ENCODE measurements at regions not wholly inside any gene's neighbourhood (a gene's known extent, or its start where the extent isn't known, plus 50 kb on each side); places are given as distances from the start of the nearest gene placed in this dataset.
"Not testable (repeated sequence)": the region's sequence is repeated elsewhere in the genome, so short reads cannot be mapped to it uniquely, and the experiment has no call there.

DNA sequence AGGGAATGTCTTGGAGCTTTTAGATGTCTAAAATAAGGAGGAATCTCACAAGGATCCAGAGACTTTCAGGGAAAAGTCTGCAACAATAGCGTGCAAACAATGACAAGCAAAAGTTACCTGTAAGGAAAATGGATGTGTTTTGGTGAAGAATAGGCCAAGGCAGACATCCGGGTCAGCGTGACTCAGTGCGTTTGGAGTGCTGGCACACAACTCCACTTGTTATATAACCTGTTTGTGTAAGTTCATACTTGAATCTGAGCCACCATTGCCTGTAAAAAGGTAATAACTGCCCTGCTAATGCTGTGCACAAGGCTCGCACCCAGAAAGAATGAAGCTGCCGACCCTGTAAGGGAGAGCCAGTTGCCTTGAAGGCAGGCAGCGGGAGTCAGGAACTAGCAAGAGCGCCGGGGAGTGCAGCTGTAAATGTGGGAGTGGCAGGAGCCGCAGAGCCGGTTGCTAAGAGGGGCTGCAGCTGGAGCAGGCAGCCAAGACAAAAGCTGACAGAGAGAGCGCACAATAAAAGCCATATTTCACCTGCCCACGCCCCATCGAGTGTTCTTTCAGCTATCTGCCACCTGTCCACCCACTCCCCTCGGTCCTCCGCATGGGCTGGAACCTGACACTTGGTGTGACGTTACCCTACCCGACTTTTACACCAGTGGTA is 638.5 kb upstream of the MIS18BP1 start:
- no peak for DNase-seq (ENCODE audit: low spot score)
- TF ChIP-seq, protein P1, sequence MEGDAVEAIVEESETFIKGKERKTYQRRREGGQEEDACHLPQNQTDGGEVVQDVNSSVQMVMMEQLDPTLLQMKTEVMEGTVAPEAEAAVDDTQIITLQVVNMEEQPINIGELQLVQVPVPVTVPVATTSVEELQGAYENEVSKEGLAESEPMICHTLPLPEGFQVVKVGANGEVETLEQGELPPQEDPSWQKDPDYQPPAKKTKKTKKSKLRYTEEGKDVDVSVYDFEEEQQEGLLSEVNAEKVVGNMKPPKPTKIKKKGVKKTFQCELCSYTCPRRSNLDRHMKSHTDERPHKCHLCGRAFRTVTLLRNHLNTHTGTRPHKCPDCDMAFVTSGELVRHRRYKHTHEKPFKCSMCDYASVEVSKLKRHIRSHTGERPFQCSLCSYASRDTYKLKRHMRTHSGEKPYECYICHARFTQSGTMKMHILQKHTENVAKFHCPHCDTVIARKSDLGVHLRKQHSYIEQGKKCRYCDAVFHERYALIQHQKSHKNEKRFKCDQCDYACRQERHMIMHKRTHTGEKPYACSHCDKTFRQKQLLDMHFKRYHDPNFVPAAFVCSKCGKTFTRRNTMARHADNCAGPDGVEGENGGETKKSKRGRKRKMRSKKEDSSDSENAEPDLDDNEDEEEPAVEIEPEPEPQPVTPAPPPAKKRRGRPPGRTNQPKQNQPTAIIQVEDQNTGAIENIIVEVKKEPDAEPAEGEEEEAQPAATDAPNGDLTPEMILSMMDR (IDR thresholded peaks at IDR 0.05; ENCODE audit: extremely low read depth, insufficient read depth, missing control alignments): no peak

DNA sequence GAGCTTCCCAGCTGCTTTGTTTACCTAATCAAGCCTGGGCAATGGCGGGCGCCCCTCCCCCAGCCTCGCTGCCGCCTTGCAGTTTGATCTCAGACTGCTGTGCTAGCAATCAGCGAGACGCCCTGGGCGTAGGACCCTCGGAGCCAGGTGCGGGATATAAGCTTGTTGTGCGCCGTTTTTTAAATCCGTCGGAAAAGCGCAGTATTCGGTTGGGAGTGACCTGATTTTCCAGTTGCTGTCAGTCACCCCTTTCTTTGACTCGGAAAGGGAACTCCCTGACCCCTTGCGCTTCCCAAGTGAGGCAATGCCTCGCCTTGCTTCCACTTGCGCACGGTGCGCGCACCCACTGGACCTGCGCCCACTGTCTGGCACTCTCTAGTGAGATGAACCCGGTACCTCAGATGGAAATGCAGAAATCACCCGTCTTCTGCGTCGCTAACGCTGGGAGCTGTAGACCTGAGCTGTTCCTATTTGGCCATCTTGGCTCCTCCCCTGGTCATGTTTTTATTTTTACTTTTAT is 635.8 kb upstream of the MIS18BP1 start:
- DNase-seq (ENCODE audit: low spot score); in situ Hi-C loops (cut with MboI; ENCODE audit: low pct_unique_long_range_greater_than_20kb, low sequenced_read_pairs, unreplicated experiment): not testable (repeated sequence)

More for the DNA sequence above, 638.5 kb upstream of the MIS18BP1 start:
- in situ Hi-C loops (cut with MboI; ENCODE audit: low pct_unique_long_range_greater_than_20kb, low sequenced_read_pairs, unreplicated experiment): no loop called here

DNA sequence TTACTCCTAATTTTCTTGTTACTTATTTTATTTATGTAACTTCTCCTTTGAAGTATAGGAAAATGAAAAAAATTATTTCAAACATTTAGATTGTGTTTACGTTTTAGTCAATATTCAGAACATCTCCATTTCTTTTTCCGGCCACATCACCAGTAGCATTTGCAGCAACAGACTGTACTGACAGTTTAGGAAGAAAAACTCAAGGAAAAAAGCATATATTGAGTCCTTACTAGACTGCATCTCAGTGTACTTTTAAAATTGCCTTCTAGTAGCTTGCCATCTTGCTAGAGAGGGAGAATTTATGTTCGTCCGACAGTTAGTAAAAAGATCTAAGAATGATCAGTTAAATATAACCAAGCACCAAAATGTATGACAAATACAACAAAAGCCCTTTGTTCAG is 625.0 kb upstream of the MIS18BP1 start:
- DNase-seq (ENCODE audit: low spot score): no peak
- in situ Hi-C loops (cut with MboI; ENCODE audit: low pct_unique_long_range_greater_than_20kb, low sequenced_read_pairs, unreplicated experiment): no loop called here
- TF ChIP-seq, protein P1 (IDR thresholded peaks at IDR 0.05; ENCODE audit: extremely low read depth, insufficient read depth, missing control alignments): no peak

DNA sequence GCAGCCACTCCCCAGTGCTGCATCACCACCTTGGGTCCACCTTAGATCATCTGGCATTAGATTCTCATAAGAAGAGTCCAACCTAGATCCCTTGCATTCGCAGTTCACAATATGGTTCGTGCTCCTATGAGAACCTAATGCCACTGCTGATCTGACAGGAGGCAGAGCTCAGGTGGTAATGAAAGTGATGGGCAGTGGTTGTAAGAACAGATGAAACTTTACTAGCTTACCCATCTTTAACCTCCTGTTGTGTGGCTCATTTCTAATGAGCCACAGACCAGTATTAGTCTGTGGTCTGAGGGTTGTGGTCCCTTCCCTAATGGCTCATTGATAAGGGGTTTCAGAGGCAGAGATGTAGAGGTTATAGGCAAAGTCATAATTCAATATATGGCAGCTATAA is 615.9 kb upstream of the MIS18BP1 start:
- DNase-seq (ENCODE audit: low spot score): no peak
- TF ChIP-seq, protein P1 (IDR thresholded peaks at IDR 0.05; ENCODE audit: extremely low read depth, insufficient read depth, missing control alignments): no peak
- in situ Hi-C loops (cut with MboI; ENCODE audit: low pct_unique_long_range_greater_than_20kb, low sequenced_read_pairs, unreplicated experiment): no loop called here

DNA sequence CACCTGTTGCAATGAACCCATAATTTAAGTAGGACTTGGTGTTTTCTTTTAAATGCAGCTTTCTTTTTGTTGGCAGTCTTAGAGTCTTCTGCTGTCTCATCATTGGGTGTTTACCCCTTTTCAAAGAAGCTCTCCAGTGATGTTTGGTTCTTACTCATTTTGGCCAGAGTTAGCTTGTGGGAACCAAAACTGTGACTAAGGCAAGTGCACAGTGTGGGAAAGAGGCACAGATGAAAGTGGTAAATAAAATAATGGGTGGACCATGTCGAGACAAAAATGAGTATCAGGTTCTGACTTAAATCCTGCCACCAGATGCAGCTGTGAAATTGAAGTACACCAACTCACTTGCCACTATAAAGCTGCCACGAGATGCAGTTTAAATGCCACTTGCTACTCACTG is 615.4 kb upstream of the MIS18BP1 start:
- DNase-seq (ENCODE audit: low spot score): peak; percentile 30
- TF ChIP-seq, protein P1 (IDR thresholded peaks at IDR 0.05; ENCODE audit: extremely low read depth, insufficient read depth, missing control alignments): no peak
- in situ Hi-C loops (cut with MboI; ENCODE audit: low pct_unique_long_range_greater_than_20kb, low sequenced_read_pairs, unreplicated experiment): no loop called here

DNA sequence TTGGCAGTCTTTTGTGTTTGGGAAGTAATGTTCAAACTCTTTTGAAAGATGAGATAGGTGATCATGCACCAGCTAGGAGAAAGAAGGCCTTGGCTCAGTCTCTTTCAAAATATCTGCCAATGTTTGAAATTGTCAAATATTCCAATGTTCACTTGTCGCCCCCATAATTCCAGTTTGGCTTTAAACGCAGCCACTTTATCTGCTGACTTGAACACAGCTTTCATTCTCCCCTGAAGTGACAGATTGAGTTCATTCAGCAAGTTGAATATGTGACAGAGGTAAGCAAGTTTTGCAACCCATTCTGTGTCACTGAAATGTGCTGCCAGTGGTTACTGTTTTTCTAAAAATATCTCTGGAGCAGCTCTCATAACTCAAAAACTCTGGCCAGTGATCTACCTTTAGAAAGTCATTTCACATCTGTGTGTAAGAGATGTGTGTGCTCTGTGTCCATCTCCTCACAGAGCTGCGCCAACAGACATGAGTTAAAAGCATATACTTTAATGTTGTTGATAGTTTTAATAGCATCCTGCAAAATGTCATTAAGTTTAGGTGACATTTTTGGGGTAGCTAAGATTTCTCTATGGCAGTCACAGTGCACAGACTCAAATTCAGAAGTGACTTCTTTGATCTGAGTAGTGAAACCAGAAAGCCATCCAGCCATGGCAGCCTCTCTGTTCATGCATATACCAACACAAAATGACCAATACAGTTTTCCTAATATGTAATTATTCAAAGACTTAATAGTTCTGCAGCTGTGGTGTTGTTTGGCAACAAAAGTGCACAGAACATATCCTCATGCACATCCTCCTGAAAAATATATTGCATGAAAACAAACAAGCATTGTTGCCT is 614.3 kb upstream of the MIS18BP1 start:
- DNase-seq (ENCODE audit: low spot score): no peak
- in situ Hi-C loops (cut with MboI; ENCODE audit: low pct_unique_long_range_greater_than_20kb, low sequenced_read_pairs, unreplicated experiment): no loop called here
- TF ChIP-seq, protein P1 (IDR thresholded peaks at IDR 0.05; ENCODE audit: extremely low read depth, insufficient read depth, missing control alignments): no peak

DNA sequence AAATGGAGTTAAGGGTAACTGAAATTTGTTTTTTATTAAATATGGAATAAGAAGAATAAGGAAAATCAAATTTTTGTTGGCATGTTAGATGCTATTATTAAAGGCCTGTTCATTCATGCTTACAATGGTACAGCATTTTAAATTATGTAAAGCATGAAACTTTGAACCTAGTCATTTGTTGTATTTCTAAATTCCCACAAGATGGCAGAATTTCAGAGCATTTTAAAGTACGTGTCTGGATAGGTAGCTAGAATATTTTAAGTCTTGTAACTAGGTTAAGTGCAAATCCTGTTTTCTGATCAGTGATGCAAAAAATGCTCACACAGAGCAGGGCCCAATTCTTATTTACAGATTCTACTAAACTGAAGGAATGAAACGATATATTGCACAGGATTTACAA is 585.6 kb upstream of the MIS18BP1 start:
- TF ChIP-seq, protein P1 (IDR thresholded peaks at IDR 0.05; ENCODE audit: extremely low read depth, insufficient read depth, missing control alignments): peak; percentile 39
- in situ Hi-C loops (cut with MboI; ENCODE audit: low pct_unique_long_range_greater_than_20kb, low sequenced_read_pairs, unreplicated experiment): no loop called here
- DNase-seq (ENCODE audit: low spot score): peak; percentile 4
